Astrocyte (in vitro differentiated cells and primary cell): ENCODE measurements at regions not wholly inside any gene's neighbourhood (a gene's known extent, or its start where the extent isn't known, plus 50 kb on each side); places are given as distances from the start of the nearest gene placed in this dataset.

Experiments used
- CTCF ChIP-seq: IDR thresholded peaks from 2 replicates; pipeline ENCODE4 v1.5.1; 2011; ENCODE audit warnings: low read depth, mild to moderate bottlenecking, inconsistent platforms, low read length, moderate library complexity; ENCODE audit not compliant: insufficient read depth
- EZH2 ChIP-seq: IDR thresholded peaks from 2 replicates; pipeline ENCODE4 v1.6.1; 2012; ENCODE audit warnings: mild to moderate bottlenecking, low read length, inconsistent platforms; ENCODE audit not compliant: insufficient read depth

DNA sequence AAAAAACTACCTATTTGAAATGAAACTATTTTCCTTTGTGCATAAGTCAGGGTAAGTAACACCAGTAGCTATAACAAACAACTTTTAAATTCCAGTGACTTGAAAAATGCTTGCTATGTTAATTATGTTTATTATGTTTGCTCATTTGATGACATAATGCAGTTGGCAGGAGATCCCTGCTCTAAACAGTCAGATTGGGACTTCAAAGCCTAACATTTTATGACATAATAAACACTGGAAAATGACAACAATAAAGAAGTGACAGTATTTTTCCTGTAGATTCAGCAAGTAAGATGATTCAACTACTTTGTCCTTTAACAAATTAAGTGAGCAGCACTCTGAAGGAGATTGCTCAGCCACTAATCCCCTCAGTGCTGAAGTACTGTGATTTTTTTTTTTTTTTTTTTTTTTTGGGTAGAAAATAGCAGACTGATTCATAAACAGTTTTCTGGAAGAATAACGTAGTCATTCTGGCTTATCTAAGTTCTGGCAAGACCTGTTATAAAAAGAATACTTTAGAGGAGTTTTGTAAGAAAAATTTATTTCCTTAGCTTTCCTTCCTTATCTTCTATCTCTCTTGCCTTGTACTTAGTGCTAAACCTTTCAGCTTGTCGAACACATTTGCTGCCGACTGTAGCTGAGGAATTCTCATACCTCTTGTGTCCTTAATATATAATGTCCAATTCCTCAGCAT is 207.2 kb downstream of the PTGER3 start:
- TF ChIP-seq CTCF (no peak), EZH2 (no peak)
